Hepatocyte (in vitro differentiated cells): ENCODE measurements at regions not wholly inside any gene's neighbourhood (a gene's known extent, or its start where the extent isn't known, plus 50 kb on each side); places are given as distances from the start of the nearest gene placed in this dataset.

ENCODE experiments used
- DNase-seq: peaks from one replicate; pipeline ENCODE4 v3.0.0-alpha.2; 2016; ENCODE audit warnings: low spot score
- H2AFZ ChIP-seq: fragments of 200-600 bp; sonication (generic); 2 replicates; pipeline ENCODE4 v1.6.0; 2016; ENCODE audit warnings: antibody characterized with exemption, mild to moderate bottlenecking
- H3K27ac ChIP-seq: fragments of 200-600 bp; sonication (generic); 2 replicates; pipeline ENCODE4 v1.5.1; 2016; ENCODE audit warnings: mild to moderate bottlenecking
- H3K27me3 ChIP-seq: fragments of 200-600 bp; sonication (generic); 2 replicates; pipeline ENCODE4 v1.6.1; 2016
- H3K36me3 ChIP-seq: fragments of 200-600 bp; sonication (generic); replicated peaks from 2 replicates; pipeline ENCODE4 v1.5.1; 2016; ENCODE audit warnings: low read depth; ENCODE audit not compliant: insufficient read depth
- H3K4me1 ChIP-seq: fragments of 200-600 bp; sonication (generic); 2 replicates; pipeline ENCODE4 v1.5.1; 2016; ENCODE audit warnings: mild to moderate bottlenecking, moderate library complexity; ENCODE audit not compliant: insufficient read depth
- H3K4me2 ChIP-seq: fragments of 200-600 bp; sonication (generic); 2 replicates; pipeline ENCODE4 v1.6.0; 2016
- H3K4me3 ChIP-seq: fragments of 200-600 bp; sonication (generic); 2 replicates; pipeline ENCODE4 v1.5.1; 2016; ENCODE audit warnings: mild to moderate bottlenecking
- H3K79me2 ChIP-seq: fragments of 200-600 bp; sonication (generic); 2 replicates; pipeline ENCODE4 v1.6.0; 2017; ENCODE audit warnings: mild to moderate bottlenecking
- H3K9me2 ChIP-seq: fragments of 200-600 bp; sonication (generic); replicated peaks from 2 replicates; pipeline ENCODE4 v1.6.0; 2017; ENCODE audit warnings: mild to moderate bottlenecking; ENCODE audit not compliant: insufficient read depth
- H3K9me3 ChIP-seq: fragments of 200-600 bp; sonication (generic); 2 replicates; pipeline ENCODE4 v1.5.1; 2016; ENCODE audit warnings: low read depth, mild to moderate bottlenecking
- H4K20me1 ChIP-seq: fragments of 200-600 bp; sonication (generic); 2 replicates; pipeline ENCODE4 v1.6.0; 2016; ENCODE audit warnings: mild to moderate bottlenecking; ENCODE audit not compliant: insufficient read depth, poor library complexity, severe bottlenecking
- CTCF ChIP-seq: fragments of 200-600 bp; sonication (generic); IDR thresholded peaks from 2 replicates; pipeline ENCODE4 v1.5.1; 2016; ENCODE audit warnings: antibody characterized with exemption, mild to moderate bottlenecking; ENCODE audit not compliant: poor library complexity
- EZH2 ChIP-seq: fragments of 200-600 bp; sonication (generic); IDR thresholded peaks from 2 replicates; pipeline ENCODE4 v1.6.1; 2016; ENCODE audit warnings: antibody characterized with exemption, mild to moderate bottlenecking, borderline replicate concordance
- EZH2phosphoT487 ChIP-seq: fragments of 200-600 bp; sonication (generic); IDR thresholded peaks from one replicate; pipeline ENCODE4 v1.6.1; 2018; ENCODE audit warnings: antibody characterized with exemption, mild to moderate bottlenecking, low read depth, moderate library complexity; ENCODE audit not compliant: unreplicated experiment, severe bottlenecking
- WGBS: methylation state at CpG from one replicate; pipeline ENCODE4 v1.1.6; 2016; ENCODE audit warnings: low lambda C conversion rate; ENCODE audit errors: missing lambda C conversion rate; 5-methylcytosine and 5-hydroxymethylcytosine counted together

DNA sequence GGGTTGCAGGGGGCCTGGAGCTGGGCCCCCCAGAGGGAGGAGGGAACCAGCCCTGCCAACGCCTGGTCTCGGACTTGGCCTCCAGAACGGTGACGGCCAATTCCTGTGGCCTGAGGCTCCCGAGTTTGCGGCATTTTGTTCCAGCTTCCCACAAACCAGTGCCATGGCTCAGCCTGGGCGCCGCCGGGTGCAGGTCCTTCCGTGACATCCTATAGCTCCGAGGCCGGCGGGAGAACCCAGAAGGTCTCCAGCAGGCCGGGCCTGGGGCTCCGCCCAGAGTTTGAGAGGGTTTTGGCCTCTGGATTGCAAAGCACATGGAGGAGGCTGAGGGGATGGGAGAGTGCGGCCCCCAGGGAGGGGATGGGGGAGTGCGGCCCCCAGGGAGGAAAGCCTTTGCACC lies 92.6 kb downstream of the UNCX start:
- no peaks in the 10 kb centered on the region for H3K4me1 ChIP-seq
- H3K9me3 ChIP-seq = no peaks in the 10 kb centered on the region
- no peaks in the 10 kb centered on the region for H4K20me1 ChIP-seq
- H3K27ac ChIP-seq = no peak overlapping the region
- 78% methylated on average over 15 of the region's 17 CpGs for WGBS
- H3K4me3 ChIP-seq = no peak overlapping the region
- TF ChIP-seq EZH2phosphoT487 (no peak), CTCF (no peak), EZH2 (no peak)
- no peak overlapping the region for H3K4me2 ChIP-seq
- no peak for DNase-seq
- no peaks in the 10 kb centered on the region for H3K79me2 ChIP-seq
- no peaks in the 10 kb centered on the region for H3K27me3 ChIP-seq
- no peaks in the 10 kb centered on the region for H3K36me3 ChIP-seq
- H2AFZ ChIP-seq = no peak overlapping the region
- no peaks in the 10 kb centered on the region for H3K9me2 ChIP-seq

- WGBS = 89% methylated on average over 32 of the region's 33 CpGs
- no peak for DNase-seq
- H3K4me2 ChIP-seq = no peak overlapping the region
- H3K4me1 ChIP-seq = no peaks in the 10 kb centered on the region
- no peak overlapping the region for H3K4me3 ChIP-seq
- no peak overlapping the region for H2AFZ ChIP-seq
- no peaks in the 10 kb centered on the region for H3K79me2 ChIP-seq
- H4K20me1 ChIP-seq = no peaks in the 10 kb centered on the region
- no peak overlapping the region for H3K27ac ChIP-seq
- no peaks in the 10 kb centered on the region for H3K27me3 ChIP-seq
- no peaks in the 10 kb centered on the region for H3K9me3 ChIP-seq
- H3K36me3 ChIP-seq = no peaks in the 10 kb centered on the region
- TF ChIP-seq EZH2phosphoT487 (no peak), CTCF (no peak), EZH2 (no peak)
- H3K9me2 ChIP-seq = no peaks in the 10 kb centered on the region
Measured at GRCh38 chr7:1325646-1326510, 93.2 kb downstream of the UNCX start.

DNA sequence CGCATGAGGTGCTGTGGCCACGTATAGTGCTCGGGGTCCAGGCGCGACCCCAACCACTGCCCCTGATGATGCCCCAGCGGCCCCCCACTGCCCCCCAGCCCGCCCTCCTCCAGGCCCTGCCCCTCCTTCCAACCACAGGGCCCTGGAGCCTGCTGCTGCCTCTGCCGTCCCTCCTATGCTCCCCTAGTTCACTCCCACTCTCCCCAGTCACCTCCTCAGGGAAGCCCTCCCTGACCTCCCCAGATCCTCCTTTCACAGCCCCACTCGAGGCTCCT lies 93.8 kb downstream of the UNCX start:
- H3K9me3 ChIP-seq = no peaks in the 10 kb centered on the region
- H3K4me1 ChIP-seq = no peaks in the 10 kb centered on the region
- 82% methylated on average over 5 of the region's 9 CpGs for WGBS
- no peaks in the 10 kb centered on the region for H3K27me3 ChIP-seq
- H3K4me2 ChIP-seq = no peak overlapping the region
- H3K27ac ChIP-seq = no peak overlapping the region
- no peak for DNase-seq
- H3K36me3 ChIP-seq = no peaks in the 10 kb centered on the region
- H3K9me2 ChIP-seq = no peaks in the 10 kb centered on the region
- no peaks in the 10 kb centered on the region for H4K20me1 ChIP-seq
- no peak overlapping the region for H2AFZ ChIP-seq
- H3K4me3 ChIP-seq = no peak overlapping the region
- no peak for TF ChIP-seq CTCF
- TF ChIP-seq EZH2 = no peak
- no peak for TF ChIP-seq EZH2phosphoT487
- no peaks in the 10 kb centered on the region for H3K79me2 ChIP-seq

DNA sequence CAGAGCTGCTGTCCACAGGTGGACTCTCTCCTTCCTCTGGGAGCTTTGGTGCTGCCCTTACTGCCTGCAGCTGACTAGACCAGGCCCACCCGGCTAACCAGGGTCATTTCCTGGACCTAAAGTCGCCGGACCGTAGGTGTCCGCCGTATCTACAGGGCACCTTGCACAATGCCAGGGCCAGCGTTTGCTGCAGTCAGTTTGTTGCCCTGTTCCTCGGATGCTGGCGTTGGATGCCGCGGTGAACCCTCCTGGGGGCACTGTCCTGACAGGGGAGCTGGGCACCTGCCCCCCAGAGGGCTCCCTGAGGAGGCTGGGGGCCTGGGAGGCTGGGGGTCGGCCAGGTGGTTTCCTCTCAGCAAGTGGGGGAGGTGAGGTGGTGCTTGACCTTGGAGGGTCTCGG lies 96.6 kb downstream of the UNCX start:
- Histone ChIP-seq H3K9me3 (no peaks in the 10 kb centered on the region), H3K27me3 (no peaks in the 10 kb centered on the region), H2AFZ (no peak overlapping the region), H3K4me1 (no peaks in the 10 kb centered on the region), H3K36me3 (no peaks in the 10 kb centered on the region), H4K20me1 (no peaks in the 10 kb centered on the region), H3K9me2 (no peaks in the 10 kb centered on the region), H3K79me2 (no peaks in the 10 kb centered on the region), H3K4me2 (no peak overlapping the region), H3K27ac (no peak overlapping the region), H3K4me3 (no peak overlapping the region)
- WGBS = 92% methylated on average over 13 of the region's 13 CpGs
- TF ChIP-seq CTCF (no peak), EZH2phosphoT487 (no peak), EZH2 (no peak)
- no peak for DNase-seq
